ENCODE measurements at regions not wholly inside any gene's neighbourhood (a gene's known extent, or its start where the extent isn't known, plus 50 kb on each side); places are given as distances from the start of the nearest gene placed in this dataset.

GRCh38 chr1:47675721-47676120 lies 237.9 kb downstream of the FOXD2 start:
- H3K79me2 ChIP-seq (replicated peaks; ENCODE audit: insufficient read depth), result no peaks in the 10 kb centered on the region
- no peak overlapping the region for H3K4me3 ChIP-seq
- H3K9me3 Mint-ChIP-seq, result peaks cover 20% of the 10 kb centered on the region; the same call in 2 of the 3 replicates
- DNase-seq (ENCODE audit: low spot score) (no peak), ATAC-seq (peak; percentile 69)
- no peak overlapping the region for H3K4me3 Mint-ChIP-seq
- H2AFZ ChIP-seq, result peak overlapping the region; percentile 43; the same call in 1 of the 2 replicates
- peaks cover 4% of the 10 kb centered on the region; the same call in 2 of the 3 replicates for H3K36me3 Mint-ChIP-seq (ENCODE audit: low read depth)
- no peaks in the 10 kb centered on the region for H4K20me1 ChIP-seq (replicated peaks; ENCODE audit: insufficient read depth)
- no peaks in the 10 kb centered on the region for H3K4me1 ChIP-seq (ENCODE audit: insufficient read depth)
- H3K27ac ChIP-seq (ENCODE audit: low read depth), result no peak overlapping the region
- peaks cover 6% of the 10 kb centered on the region for H3K36me3 ChIP-seq (ENCODE audit: insufficient read depth)
- H3K4me1 Mint-ChIP-seq, result peaks cover 13% of the 10 kb centered on the region
- peaks cover 12% of the 10 kb centered on the region for H3K27me3 Mint-ChIP-seq (ENCODE audit: insufficient read depth, low read depth, poor library complexity)
- peaks cover 4% of the 10 kb centered on the region; the same call in 1 of the 2 replicates for H3K9me2 ChIP-seq (ENCODE audit: insufficient read depth)
- no peak overlapping the region for H3K4me2 ChIP-seq
- H3K27ac Mint-ChIP-seq, result no peak overlapping the region
- no peaks in the 10 kb centered on the region for H3K27me3 ChIP-seq (ENCODE audit: insufficient read depth)
- no peak for TF ChIP-seq EZH2 (IDR thresholded peaks at IDR 0.05; ENCODE audit: low read depth, unreplicated experiment)
- no peak for TF ChIP-seq ZNF331 (CRISPR knock-in tag; IDR thresholded peaks at IDR 0.05; ENCODE audit: low read depth)
- no peak for TF ChIP-seq ETS1 (IDR thresholded peaks at IDR 0.05)
- TF ChIP-seq STAT1 (IDR thresholded peaks at IDR 0.05; ENCODE audit: unreplicated experiment), result no peak
- TF ChIP-seq EZH2phosphoT487 (IDR thresholded peaks at IDR 0.05; ENCODE audit: unreplicated experiment), result no peak
- TF ChIP-seq POLR2AphosphoS5 (IDR thresholded peaks at IDR 0.05; ENCODE audit: low read depth), result no peak
- no peak for TF ChIP-seq CTCF (conservative IDR thresholded peaks at IDR 0.05; ENCODE audit: low read depth in 2 of 2)
- no peak for TF ChIP-seq JUNB (IDR thresholded peaks at IDR 0.05; ENCODE audit: unreplicated experiment)
- TF ChIP-seq NANOG (IDR thresholded peaks at IDR 0.05; ENCODE audit: borderline replicate concordance), result no peak
- TF ChIP-seq ZNF462 (CRISPR knock-in tag; IDR thresholded peaks at IDR 0.05), result no peak
- TF ChIP-seq CREB1 (CRISPR knock-in tag; IDR thresholded peaks at IDR 0.05; ENCODE audit: low read depth), result no peak
- no peak for TF ChIP-seq ZNF114 (CRISPR knock-in tag; IDR thresholded peaks at IDR 0.05)
- no peak for TF ChIP-seq REST (IDR thresholded peaks at IDR 0.05; ENCODE audit: unreplicated experiment)
- no peaks in the 10 kb centered on the region for H3F3A ChIP-seq (replicated peaks; ENCODE audit: low read depth)
